HG03460 (cell line): ENCODE measurements at regions not wholly inside any gene's neighbourhood (a gene's known extent, or its start where the extent isn't known, plus 50 kb on each side); places are given as distances from the start of the nearest gene placed in this dataset.

ENCODE experiments used
- ATAC-seq: cut with Tn5 transposase; IDR thresholded peaks from one replicate; pipeline ENCODE4 v1.9.1; 2021; ENCODE audit not compliant: unreplicated experiment

DNA sequence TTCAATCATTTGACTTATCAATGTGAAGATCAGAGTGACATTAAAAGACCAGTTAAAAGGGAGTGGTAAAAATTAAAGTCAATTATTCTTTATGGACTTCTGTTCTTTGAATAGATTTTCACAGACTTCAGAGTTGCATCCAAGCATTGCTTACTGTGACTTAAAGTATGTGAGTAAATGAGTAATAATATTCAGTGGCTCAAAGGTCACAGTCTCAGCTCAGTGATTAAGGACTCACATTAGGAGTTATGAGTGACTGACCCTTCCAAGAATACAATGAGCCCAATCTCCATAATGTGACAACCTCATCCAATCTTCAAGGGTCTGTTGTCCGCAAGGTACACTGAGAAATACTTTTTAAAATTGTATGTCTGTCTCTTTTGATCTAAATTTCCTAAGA is 811.2 kb downstream of the BRINP1 start:
- ATAC-seq: no peak

DNA sequence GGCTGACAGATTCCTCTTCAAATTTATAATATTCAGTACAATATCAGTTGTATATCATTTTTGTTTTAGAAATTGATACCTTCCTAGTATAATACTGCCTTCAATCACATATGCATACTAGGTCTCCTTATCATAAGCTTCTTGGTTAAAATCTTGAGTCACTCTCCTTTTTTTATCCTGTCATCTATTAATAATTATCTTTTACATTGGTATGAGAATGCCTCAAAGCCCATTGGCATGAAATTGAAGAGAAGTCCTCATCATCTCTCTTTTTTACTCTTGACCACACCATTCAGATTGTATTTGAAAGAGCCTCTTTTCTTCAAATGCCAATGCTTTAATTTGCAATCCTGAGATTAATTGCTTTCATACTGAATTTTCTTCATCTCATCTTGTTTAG is 810.3 kb downstream of the BRINP1 start:
- no peak for ATAC-seq

DNA sequence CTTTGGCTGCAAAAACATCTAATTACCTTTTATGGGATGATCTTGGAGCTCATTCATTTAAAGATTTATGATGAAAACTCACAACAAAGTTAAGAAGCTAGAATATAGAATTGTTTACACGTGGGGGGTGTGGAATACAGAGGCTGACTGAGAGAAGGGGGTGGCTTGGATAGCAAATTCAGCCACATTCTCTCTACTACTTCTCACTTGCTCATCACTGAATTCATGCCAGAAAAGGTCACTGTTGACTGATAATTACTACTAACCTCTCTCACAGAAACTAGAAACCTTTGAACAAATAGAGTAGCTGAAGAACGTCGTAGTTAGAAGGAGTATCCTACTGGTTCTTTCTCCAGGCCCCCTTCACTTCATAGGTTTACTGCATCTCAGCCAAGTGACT is 808.2 kb downstream of the BRINP1 start:
- ATAC-seq: no peak

DNA sequence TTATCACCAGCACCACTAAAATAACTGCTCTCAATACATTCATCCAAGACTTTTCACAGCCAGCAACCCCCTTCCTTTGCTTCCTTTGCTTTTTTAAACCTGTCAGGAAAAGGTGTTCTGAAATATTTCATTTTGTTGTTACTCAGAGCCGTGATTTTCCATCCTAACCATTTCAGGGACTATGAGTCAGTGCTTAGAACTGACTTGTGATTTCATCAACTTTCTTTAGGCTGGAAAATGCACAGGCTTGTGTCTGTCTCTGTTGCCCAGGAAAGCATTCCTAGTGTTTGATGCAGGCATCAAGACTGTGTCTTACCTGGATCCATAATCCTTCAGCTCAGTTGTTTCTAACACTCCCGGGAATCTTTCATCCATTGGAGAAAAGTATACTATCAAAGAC is 805.6 kb downstream of the BRINP1 start:
- no peak for ATAC-seq

DNA sequence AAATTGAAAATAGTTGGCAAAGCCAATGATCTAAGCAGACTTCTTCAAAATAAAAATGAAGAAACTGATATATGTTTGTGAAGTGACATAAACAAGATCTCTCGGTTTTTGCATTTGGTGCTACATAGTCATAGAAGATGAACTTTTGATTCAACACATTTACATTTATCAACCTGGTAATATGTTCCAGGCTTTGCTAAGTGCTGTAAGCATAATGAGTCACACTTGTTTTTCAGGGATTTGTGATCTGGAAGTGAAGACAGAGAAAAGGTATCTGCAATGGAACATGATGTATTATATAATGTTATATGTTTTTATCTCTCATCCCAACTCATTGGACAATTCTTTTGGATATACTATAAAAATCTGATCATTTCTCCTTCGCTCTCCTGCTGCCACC is 801.4 kb downstream of the BRINP1 start:
- no peak for ATAC-seq

DNA sequence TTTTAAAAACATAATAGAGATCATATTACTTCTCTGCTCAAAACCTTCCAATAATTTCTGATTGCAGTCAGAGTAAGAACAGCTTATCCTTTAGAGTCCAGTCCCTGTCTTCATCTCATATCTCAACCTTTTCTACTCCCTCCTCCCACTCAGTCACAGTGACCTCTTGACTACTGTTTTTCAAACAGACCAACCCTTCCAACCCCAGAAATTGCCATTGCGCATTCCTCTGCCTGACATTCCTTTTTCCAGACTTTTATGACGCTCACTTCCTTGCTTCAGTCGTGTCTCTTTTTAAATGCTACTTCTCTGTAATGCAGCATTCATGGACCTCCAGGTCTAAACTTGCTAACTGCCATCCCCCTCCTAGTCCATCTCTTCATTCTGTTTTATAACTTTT is 800.5 kb downstream of the BRINP1 start:
- ATAC-seq: no peak

DNA sequence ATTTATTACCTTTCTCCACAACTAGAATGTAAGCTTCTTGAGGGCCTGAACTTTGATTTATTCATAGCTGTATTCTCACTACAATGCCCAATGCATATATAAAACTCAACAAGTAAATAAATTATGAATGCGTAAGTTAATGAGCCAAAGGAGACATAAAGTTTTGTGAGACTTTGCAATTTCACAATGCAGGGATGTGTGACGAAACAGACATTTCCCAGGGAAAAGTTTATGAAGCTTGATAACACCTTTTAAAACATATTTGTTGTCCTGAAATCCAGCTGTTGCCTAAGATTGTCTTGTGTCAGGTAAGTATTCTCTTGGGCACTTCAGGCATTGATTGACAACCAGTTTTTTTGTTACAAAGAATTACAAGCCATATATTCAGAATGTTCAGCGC is 800.1 kb downstream of the BRINP1 start:
- ATAC-seq: no peak

DNA sequence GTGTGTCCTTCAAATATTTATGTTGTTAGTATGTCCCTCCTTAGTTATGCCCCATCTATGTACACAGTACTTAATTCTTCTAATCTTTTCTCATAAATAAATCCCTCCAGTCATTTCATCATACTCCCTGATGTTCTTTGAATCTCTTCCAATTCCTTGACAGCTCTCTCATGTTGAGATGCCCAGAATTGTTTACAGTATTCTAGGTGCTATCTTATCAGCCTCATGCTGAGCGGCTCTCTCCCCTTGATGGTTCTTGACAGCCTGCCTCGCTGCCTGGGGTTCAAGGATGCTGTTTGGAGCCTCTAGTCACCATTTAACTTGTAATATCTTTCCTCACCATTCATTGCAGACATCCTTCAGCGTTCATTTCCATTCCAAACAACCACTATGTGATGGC is 799.2 kb downstream of the BRINP1 start:
- no peak for ATAC-seq

DNA sequence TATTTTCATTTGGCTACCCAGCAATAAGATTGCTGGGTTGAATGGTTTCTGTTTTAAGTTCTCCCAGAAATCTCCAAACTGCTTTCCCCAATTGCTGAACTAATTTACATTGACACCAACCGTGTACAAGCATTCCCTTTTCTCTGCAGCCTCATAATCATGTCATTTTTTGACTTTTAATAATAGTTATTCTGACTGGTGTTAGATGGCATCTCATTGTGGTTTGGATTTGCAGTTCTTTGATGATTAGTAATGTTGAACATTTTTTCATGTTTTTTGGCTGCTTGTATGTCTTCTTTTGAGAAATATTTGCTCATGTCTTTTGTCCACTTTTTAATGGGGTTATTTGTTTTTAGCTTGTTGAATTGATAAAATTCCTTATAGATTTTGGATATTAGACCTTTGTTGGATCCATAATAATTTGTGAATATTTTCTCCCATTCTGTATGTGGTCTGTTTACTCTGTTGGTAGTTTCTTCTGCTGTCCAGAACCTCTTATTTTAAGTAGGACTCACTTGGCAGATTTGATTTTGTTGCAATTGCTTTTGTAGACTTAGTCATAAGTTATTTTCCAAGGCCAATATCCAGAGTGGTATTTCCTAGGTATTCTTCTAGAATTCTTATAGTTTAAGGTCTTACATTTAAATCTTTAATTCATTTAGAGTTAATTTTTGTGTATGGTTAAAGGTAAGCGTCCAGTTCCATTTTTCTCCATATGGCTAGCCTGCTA is 793.7 kb downstream of the BRINP1 start:
- no peak for ATAC-seq

DNA sequence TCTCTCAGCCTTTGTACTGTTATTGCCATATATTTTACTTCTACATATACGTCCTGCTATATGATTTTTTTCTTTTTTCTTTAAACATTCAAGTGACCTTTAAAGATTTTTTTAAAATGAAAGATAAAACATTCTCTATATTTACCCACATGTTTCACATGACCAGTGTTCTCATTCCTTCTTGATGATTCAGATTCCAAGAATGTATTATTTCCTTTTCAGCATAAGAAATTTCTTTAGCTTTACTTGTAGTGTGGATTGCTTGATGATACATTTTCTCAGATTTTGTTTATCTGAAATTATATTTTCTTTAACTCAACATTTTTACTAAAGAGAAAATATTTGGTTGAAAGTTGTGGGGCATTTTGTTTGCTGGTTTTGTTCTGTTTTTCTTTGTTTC is 792.1 kb downstream of the BRINP1 start:
- no peak for ATAC-seq

DNA sequence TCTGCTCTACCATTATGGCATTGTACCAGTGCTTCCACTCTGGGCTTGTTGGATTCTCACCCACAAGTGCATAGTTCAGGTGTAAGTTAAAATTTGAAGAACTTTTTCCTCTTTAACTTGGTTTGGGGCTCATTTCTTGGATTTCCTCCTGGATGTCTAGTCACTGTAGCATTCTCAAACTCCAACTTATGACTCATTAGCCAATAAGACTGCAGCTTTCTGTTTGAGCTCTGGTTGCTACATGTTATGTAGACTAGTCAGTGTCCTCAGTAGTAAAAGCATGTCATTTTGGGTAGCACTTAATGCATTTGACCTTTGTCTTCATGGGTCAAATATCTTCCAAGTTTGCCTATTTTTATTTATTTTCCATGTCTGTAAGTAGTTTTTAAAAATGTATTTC is 790.8 kb downstream of the BRINP1 start:
- no peak for ATAC-seq

DNA sequence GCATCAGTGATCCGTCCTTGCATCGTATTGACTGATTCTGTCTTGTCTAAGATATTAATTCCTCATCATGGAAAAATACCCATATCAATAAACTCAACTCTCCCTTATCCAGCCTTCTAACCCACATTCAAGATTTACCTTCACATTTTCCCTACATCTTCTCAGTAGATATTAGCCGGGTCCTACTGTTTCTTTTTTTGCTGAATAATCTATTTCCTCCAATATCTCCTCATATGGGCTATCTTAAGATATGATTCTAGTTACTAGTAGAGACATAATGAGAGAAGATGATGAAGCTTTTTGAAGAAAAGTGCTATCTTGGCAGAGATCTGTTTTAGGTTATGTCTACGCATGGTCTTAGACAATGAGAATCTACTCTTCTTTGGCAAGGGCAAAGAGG is 785.8 kb downstream of the BRINP1 start:
- ATAC-seq: no peak

DNA sequence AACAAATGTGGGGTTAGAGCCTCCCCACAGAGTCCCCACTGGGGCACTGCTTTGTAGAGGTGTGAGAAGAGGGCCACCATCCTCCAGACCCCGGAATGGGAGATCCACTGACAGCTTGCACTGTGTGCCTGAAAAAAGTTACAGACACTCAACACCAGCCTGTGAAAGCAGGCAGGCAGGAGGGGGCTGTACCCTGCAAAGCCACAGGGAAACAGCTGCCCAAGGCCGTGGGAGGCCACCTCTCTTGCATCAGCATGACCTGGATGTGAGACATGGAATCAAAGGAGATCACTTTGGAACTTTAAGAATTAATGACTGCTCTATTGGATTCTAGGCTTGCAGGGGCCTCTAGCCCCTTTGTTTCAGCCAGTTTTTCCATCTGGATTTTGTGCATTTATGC is 782.3 kb downstream of the BRINP1 start:
- no peak for ATAC-seq

DNA sequence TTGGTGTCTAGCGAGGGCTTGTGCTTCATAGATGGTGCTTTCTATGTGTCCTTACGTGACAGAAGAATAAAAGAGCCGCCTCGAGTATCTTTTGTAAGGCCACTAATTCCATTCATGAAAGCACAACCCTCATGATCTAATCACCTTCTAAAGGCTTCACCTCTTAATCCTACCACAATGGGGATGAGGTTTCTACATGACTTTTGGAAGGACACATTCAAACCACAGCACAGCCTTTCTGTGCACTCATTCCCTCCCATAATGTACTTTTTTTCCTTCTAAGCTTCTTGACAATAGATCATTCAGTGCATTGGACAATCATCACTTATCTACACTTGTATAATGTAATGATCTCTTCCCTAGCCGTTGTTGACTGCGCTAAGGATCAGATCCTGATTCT is 774.8 kb downstream of the BRINP1 start:
- ATAC-seq: no peak

DNA sequence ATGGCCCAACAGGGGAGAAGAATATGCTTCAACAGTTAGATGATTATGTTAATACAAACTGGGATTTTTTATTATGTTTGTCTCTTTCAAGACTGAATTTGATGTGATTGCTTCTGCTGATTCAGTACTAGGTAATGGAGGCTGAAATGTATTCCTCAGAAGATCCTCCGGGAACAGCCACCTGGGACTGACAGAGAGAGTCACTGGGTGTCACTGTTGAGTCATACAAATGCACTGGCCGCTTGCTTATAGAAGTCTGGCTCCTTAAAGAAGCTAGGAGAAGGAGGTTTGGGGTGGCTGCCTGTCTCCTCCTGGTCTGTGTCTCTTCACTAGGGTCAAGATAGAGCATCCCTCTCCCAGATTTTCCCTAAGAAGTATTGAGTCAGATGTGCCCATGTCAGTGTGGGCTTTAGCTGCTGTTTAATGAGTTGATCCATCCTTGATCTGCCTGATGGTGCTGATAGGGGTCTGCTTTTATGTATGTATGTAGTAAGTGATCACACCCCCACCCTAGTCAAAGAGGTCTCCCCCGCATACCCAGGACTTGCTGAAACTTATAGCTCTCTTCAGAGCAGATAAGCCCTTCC is 773.4 kb downstream of the BRINP1 start:
- no peak for ATAC-seq

DNA sequence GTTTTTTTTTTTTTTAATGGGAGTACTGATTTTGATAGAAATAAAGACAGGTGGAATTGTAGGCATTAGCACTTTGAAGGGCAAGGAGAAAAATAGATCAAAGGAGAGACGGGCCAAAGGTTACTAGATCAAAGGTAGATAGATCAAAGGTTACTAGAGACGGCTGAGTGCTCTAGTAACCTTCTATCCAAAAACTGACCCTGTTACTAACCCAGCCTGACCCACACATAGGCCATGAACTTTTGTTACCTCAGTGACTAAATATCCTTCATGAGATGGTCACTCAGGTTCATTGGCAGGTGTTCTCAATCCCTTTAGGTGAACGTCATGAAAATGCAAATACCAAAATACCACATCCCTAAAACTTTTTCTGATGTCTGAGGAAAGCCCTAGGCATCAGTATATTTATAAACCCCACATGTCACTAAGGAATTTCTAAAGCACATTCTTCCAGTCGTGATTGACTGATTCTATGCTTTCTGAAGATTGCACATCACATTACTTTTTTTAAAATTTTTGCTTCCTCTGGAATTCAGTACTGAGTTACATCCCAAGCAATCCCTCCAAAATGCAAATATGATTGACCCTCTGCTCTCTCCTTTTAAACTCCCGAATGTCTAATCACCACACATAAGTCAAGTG is 772.7 kb downstream of the BRINP1 start:
- ATAC-seq: no peak

DNA sequence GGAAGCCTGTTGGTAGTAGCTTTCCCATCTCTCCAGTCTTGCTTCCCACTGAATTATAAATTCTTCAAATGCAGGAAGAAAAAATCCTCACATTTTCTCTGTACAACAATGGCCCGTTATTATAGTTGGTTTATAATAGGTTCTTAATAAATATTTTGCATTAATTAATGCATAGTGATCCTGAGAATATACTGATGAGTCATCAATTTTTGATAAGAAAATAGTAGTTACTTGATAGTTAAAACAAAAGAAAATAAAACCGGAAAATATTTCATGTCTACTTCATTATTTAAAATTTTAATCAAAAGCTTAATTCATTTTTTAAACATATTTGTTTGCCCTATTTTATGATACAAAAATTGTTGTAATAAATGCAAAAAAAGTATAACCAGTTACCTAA is 762.6 kb downstream of the BRINP1 start:
- ATAC-seq: no peak

DNA sequence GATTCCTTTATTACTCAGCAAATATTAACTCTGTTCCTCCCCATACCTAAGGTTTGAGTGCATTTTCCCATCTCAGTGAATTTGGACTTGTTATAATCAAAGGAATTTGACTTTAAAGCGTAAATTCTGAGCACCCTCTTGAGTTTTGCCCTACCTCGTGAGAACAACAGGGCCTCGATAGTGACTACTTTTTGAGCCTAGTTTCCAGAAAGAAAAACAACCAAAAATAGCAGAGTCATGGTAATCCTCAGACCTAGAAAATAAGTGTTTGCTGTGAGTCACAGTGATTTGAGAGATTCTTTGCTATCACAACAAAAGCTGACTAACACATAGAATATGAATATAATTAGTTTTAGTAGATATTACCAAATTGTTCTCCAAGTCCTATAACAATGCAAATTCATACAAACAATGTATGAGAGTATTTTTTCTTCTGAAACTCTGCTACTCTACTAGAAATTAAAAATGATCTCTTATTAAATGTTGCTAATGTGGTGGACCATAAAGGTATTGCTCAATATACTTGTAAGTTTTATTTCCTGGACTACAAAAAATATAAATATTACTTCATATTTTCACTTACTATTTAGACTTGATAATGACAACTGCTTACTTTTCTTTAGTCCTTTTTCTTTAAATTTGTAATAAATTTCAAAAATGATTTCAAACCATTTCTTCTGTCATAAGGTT is 759.7 kb downstream of the BRINP1 start:
- no peak for ATAC-seq

DNA sequence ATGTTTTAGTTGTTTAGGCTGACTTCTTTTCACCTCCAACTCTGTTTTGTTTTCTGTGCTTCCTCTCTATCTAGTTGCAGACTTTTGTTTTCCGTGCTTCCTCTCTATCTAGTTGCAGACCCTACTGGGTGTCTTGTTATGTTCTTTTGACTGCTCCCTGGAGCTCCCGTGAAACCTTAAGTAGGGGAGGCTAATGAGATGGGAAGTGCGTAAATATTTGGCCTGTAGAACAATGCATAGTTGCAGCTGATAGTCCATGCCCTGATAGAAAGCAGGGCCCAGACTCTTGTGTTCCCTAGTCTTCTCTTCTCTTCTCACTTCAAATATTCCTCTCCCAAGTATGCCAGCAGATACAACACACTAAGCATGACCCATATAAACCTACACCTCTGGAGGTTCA is 757.0 kb downstream of the BRINP1 start:
- no peak for ATAC-seq

DNA sequence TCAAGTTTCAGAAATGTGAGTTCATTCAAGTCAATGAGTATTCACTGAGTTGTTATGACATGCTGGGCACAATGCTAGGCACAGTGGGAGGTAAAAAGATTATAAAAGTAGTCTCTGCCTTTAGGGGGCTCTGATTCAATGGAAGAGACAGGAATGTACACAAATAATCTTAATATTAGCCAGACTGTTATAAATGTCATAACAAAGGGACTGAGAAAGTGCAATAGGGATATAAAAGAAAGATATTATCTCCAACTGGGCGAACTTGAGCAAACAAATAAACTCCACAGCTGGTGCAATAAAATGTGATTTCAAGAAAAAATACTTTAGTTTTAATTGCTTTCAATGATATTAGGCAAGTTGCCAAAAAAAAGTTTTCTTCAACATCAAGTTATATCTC is 755.2 kb downstream of the BRINP1 start:
- no peak for ATAC-seq

DNA sequence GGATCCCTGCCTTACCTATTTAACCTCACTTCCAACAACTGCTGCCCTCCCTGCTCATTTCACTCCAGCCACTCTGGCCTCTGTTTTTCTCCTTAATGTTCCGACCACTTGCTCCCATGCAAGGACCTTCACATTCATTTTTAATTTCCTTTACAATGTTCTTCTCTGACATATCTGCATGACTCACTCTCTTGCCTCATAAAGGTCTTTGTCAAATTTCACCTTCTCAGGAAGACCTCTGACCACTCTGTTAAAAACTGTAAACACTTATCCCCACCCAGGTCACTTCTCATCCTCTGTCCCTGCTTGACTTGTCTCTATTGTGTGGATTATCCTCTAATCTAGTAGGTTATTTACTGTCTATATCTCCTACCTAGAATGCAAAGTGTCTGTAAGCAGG is 751.2 kb downstream of the BRINP1 start:
- no peak for ATAC-seq

DNA sequence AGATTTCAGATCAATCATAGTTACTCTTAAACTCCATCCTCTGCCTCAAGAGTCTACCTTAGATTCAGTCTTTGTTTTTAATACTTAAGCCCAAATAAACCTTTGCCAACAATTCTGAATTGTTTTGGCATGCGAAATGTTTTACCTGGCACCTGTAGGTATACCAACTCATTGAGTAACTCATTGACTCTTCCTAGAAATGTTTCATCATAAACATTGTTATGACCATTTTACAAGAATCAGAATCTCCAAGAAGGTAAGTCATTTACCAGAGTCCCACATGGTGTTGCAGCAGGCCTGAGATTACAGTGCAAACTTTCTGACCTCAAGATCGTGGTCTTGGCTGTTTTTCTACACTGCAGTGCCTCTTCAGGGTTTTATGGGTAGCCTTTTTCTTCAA is 750.4 kb downstream of the BRINP1 start:
- no peak for ATAC-seq
